ENCODE measurements at regions not wholly inside any gene's neighbourhood (a gene's known extent, or its start where the extent isn't known, plus 50 kb on each side); places are given as distances from the start of the nearest gene placed in this dataset.
"Not testable (repeated sequence)": the region's sequence is repeated elsewhere in the genome, so short reads cannot be mapped to it uniquely, and the experiment has no call there.

- not testable (repeated sequence) for FAIRE-seq; DNase-seq (ENCODE audit: low spot score in 2 of 2)
These were observed 219.1 kb upstream of the HSFY2 start for GRCh38 chrY:18992684-18993083.

- no peak for FAIRE-seq
These were observed 215.8 kb upstream of the HSFY2 start for GRCh38 chrY:18989356-18989755.

GRCh38 chrY:18966001-18966400 is 192.5 kb upstream of the HSFY2 start:
- no peak for DNase-seq (ENCODE audit: low spot score in 2 of 2)
- no peak for FAIRE-seq

More at GRCh38 chrY:18989356-18989755, 215.8 kb upstream of the HSFY2 start:
- DNase-seq (ENCODE audit: low spot score in 2 of 2): no peak

- no peak for DNase-seq (ENCODE audit: low spot score in 2 of 2)
- no peak for FAIRE-seq
These were observed 185.3 kb upstream of the HSFY2 start for GRCh38 chrY:18958846-18959245.

- no peak for DNase-seq (ENCODE audit: low spot score in 2 of 2)
These were observed 178.3 kb upstream of the HSFY2 start for GRCh38 chrY:18951657-18952435.

GRCh38 chrY:18951019-18951418 is 177.5 kb upstream of the HSFY2 start:
- no peak for FAIRE-seq

More at GRCh38 chrY:18951657-18952435, 178.3 kb upstream of the HSFY2 start:
- no peak for FAIRE-seq

GRCh38 chrY:18936831-18937230 is 163.3 kb upstream of the HSFY2 start:
- FAIRE-seq (no peak), DNase-seq (ENCODE audit: low spot score in 2 of 2) (no peak)

More at GRCh38 chrY:18951019-18951418, 177.5 kb upstream of the HSFY2 start:
- no peak for DNase-seq (ENCODE audit: low spot score in 2 of 2)

GRCh38 chrY:18919256-18919655 is 145.7 kb upstream of the HSFY2 start:
- FAIRE-seq: no peak
- DNase-seq (ENCODE audit: low spot score in 2 of 2): no peak

- FAIRE-seq: no peak
- no peak for DNase-seq (ENCODE audit: low spot score in 2 of 2)
These were observed 139.3 kb upstream of the HSFY2 start for GRCh38 chrY:18912846-18913245.

GRCh38 chrY:18909846-18910245 is 136.3 kb upstream of the HSFY2 start:
- no peak for FAIRE-seq
- no peak for DNase-seq (ENCODE audit: low spot score in 2 of 2)

GRCh38 chrY:18906198-18906597 is 132.7 kb upstream of the HSFY2 start:
- not testable (repeated sequence) for DNase-seq (ENCODE audit: low spot score in 2 of 2); FAIRE-seq

- no peak for FAIRE-seq
- no peak for DNase-seq (ENCODE audit: low spot score in 2 of 2)
These were observed 130.8 kb upstream of the HSFY2 start for GRCh38 chrY:18904296-18904695.

- no peak for FAIRE-seq
- no peak for DNase-seq (ENCODE audit: low spot score in 2 of 2)
These were observed 118.5 kb upstream of the HSFY2 start for GRCh38 chrY:18891994-18892393.

- DNase-seq (ENCODE audit: low spot score in 2 of 2): no peak
- no peak for FAIRE-seq
These were observed 116.0 kb upstream of the HSFY2 start for GRCh38 chrY:18889548-18889947.

GRCh38 chrY:18884748-18885147 is 111.2 kb upstream of the HSFY2 start:
- FAIRE-seq (no peak), DNase-seq (ENCODE audit: low spot score in 2 of 2) (no peak)

- FAIRE-seq; DNase-seq (ENCODE audit: low spot score in 2 of 2): not testable (repeated sequence)
These were observed 95.6 kb upstream of the HSFY2 start for GRCh38 chrY:18869145-18869544.

- not testable (repeated sequence) for DNase-seq (ENCODE audit: low spot score in 2 of 2); FAIRE-seq
These were observed 93.5 kb upstream of the HSFY2 start for GRCh38 chrY:18866887-18867551.

GRCh38 chrY:18860856-18861255 is 87.3 kb upstream of the HSFY2 start:
- DNase-seq (ENCODE audit: low spot score in 2 of 2); FAIRE-seq: not testable (repeated sequence)

- not testable (repeated sequence) for FAIRE-seq; DNase-seq (ENCODE audit: low spot score in 2 of 2)
These were observed 85.1 kb upstream of the HSFY2 start for GRCh38 chrY:18858484-18859191.

GRCh38 chrY:18855184-18855583 is 81.6 kb upstream of the HSFY2 start:
- not testable (repeated sequence) for DNase-seq (ENCODE audit: low spot score in 2 of 2); FAIRE-seq

GRCh38 chrY:18853323-18853722 is 79.8 kb upstream of the HSFY2 start:
- not testable (repeated sequence) for DNase-seq (ENCODE audit: low spot score in 2 of 2); FAIRE-seq

Data from frontal cortex (tissue), 3 donors.